CD4-positive, alpha-beta T cell treated with Interleukin-4 for 4 hours (primary cell): ENCODE measurements at regions not wholly inside any gene's neighbourhood (a gene's known extent, or its start where the extent isn't known, plus 50 kb on each side); places are given as distances from the start of the nearest gene placed in this dataset.

Source experiments
- DNase-seq: peaks from one replicate; pipeline ENCODE4 v3.0.0-alpha.2; 2020

GRCh38 chr2:139819273-139819796 is 1039.1 kb upstream of the NXPH2 start:
- no peak for DNase-seq

- no peak for DNase-seq
Measured at GRCh38 chr2:139814458-139814857, 1034.3 kb upstream of the NXPH2 start.

GRCh38 chr2:139813340-139813739 is 1033.2 kb upstream of the NXPH2 start:
- no peak for DNase-seq

- DNase-seq: no peak
Measured at GRCh38 chr2:139805441-139805840, 1025.3 kb upstream of the NXPH2 start.

- DNase-seq: no peak
Measured at GRCh38 chr2:139798391-139798790, 1018.2 kb upstream of the NXPH2 start.

- DNase-seq: no peak
Measured at GRCh38 chr2:139790807-139791752, 1010.9 kb upstream of the NXPH2 start.

GRCh38 chr2:139790136-139790535 is 1009.9 kb upstream of the NXPH2 start:
- DNase-seq: no peak

GRCh38 chr2:139778732-139779131 is 998.5 kb upstream of the NXPH2 start:
- DNase-seq: no peak

GRCh38 chr2:139773720-139774277 is 993.6 kb upstream of the NXPH2 start:
- DNase-seq: no peak

- DNase-seq: no peak
Measured at GRCh38 chr2:139769633-139770032, 989.4 kb upstream of the NXPH2 start.

GRCh38 chr2:139763705-139764104 is 983.5 kb upstream of the NXPH2 start:
- no peak for DNase-seq

GRCh38 chr2:139759000-139759505 is 978.9 kb upstream of the NXPH2 start:
- DNase-seq: no peak

GRCh38 chr2:139746901-139747300 is 966.7 kb upstream of the NXPH2 start:
- no peak for DNase-seq

GRCh38 chr2:139744273-139744672 is 964.1 kb upstream of the NXPH2 start:
- no peak for DNase-seq

GRCh38 chr2:139742216-139743172 is 962.3 kb upstream of the NXPH2 start:
- DNase-seq: no peak

GRCh38 chr2:139737659-139738058 is 957.5 kb upstream of the NXPH2 start:
- DNase-seq: no peak

GRCh38 chr2:139730197-139730596 is 950.0 kb upstream of the NXPH2 start:
- no peak for DNase-seq

- DNase-seq: no peak
Measured at GRCh38 chr2:139721411-139721995, 941.3 kb upstream of the NXPH2 start.

GRCh38 chr2:139720056-139720455 is 939.9 kb upstream of the NXPH2 start:
- no peak for DNase-seq

GRCh38 chr2:139704606-139705005 is 924.4 kb upstream of the NXPH2 start:
- DNase-seq: no peak

- no peak for DNase-seq
Measured at GRCh38 chr2:139694327-139694726, 914.1 kb upstream of the NXPH2 start.

GRCh38 chr2:139686205-139686604 is 906.0 kb upstream of the NXPH2 start:
- DNase-seq: no peak
